Esophagus muscularis mucosa (tissue), 4 donors: ENCODE measurements at regions not wholly inside any gene's neighbourhood (a gene's known extent, or its start where the extent isn't known, plus 50 kb on each side); places are given as distances from the start of the nearest gene placed in this dataset.

Experiments
- DNase-seq: peaks from one replicate; pipeline ENCODE4 v3.0.0-alpha.2; 2017; ENCODE audit errors: extremely low spot score
- H3K27ac ChIP-seq, 4 donors: fragments of 200-600 bp; sonication (generic); replicated peaks in 1 of 4; 1 replicate in 3 of 4; 2 replicates in 1 of 4; pipeline ENCODE4 v1.5.1; 2016 to 2019; ENCODE audit warnings: mild to moderate bottlenecking in 1 of 4
- H3K27me3 ChIP-seq, 4 donors: fragments of 200-600 bp; sonication (generic); one replicate each; pipeline versions ENCODE4 v1.5.1 to v1.6.0; 2016 to 2019
- H3K36me3 ChIP-seq, 4 donors: fragments of 200-600 bp; sonication (generic); one replicate each; pipeline ENCODE4 v1.5.1; 2016 to 2019
- H3K4me1 ChIP-seq, 4 donors: fragments of 200-600 bp; sonication (generic); one replicate each; pipeline ENCODE4 v1.5.1; 2016 to 2019
- H3K4me3 ChIP-seq, 4 donors: fragments of 200-600 bp; sonication (generic); 1 replicate in 2 of 4; 2 replicates in 2 of 4; pipeline ENCODE4 v1.5.1; 2016 to 2019; ENCODE audit warnings: mild to moderate bottlenecking in 4 of 4, moderate library complexity in 1 of 4
- H3K9me3 ChIP-seq, 4 donors: fragments of 200-600 bp; sonication (generic); 1 replicate in 3 of 4; 2 replicates in 1 of 4; pipeline ENCODE4 v1.5.1; 2016 to 2019
- CTCF ChIP-seq, 3 experiments: fragments of 200-600 bp in 2 of 3; fragments of 450-650 bp in 1 of 3; sonication (generic) in 2 of 3; IDR thresholded peaks; one replicate each; pipeline ENCODE4 v1.5.1; 2017 to 2019; ENCODE audit warnings: antibody characterized with exemption in 3 of 3, mild to moderate bottlenecking in 2 of 3, moderate library complexity in 1 of 3
- EP300 ChIP-seq: sonication (generic); formaldehyde crosslinking; IDR thresholded peaks from one replicate; pipeline ENCODE4 v1.6.1; 2017; ENCODE audit warnings: antibody characterized with exemption
- POLR2A ChIP-seq: fragments of 450-650 bp; IDR thresholded peaks from one replicate; pipeline ENCODE4 v1.6.1; 2017; ENCODE audit warnings: antibody characterized with exemption, moderate library complexity, mild to moderate bottlenecking, low read depth
- POLR2AphosphoS5 ChIP-seq, 2 donors: sonication (generic); formaldehyde crosslinking; IDR thresholded peaks; one replicate each; pipeline ENCODE4 v1.6.1; 2017; ENCODE audit warnings: antibody characterized with exemption in 2 of 2
- WGBS: methylation state at CpG from one replicate; pipeline ENCODE4 v1.1.5; 2018; 5-methylcytosine and 5-hydroxymethylcytosine counted together
- intact Hi-C: fragments of 100-400 bp; cut with DNase I; formaldehyde crosslinking; loops from one replicate; pipeline ENCODE4 v1.15.1; 2023

GRCh38 chr4:186901850-186902249 lies 178.2 kb upstream of the FAT1 start:
- H3K27me3 ChIP-seq = no peaks in the 10 kb centered on the region
- no peaks in the 10 kb centered on the region for H3K36me3 ChIP-seq
- no peaks in the 10 kb centered on the region for H3K9me3 ChIP-seq
- TF ChIP-seq CTCF (IDR thresholded peaks at IDR 0.05) (no peak), POLR2AphosphoS5 (IDR thresholded peaks at IDR 0.05) (no peak), EP300 (no peak), POLR2A (no peak)
- intact Hi-C loops = no loop called here
- H3K27ac ChIP-seq = no peak overlapping the region
- 57% methylated on average over 3 of the region's 3 CpGs for WGBS
- H3K4me1 ChIP-seq = peaks cover 0 to 16% (median 4%) of the 10 kb centered on the region in 4 donors
- H3K4me3 ChIP-seq = no peak overlapping the region
- DNase-seq = peak; percentile 37

- DNase-seq = peak; percentile 45
- Histone ChIP-seq H3K4me1 (peaks cover 0 to 16% (median 4%) of the 10 kb centered on the region in 4 donors), H3K27me3 (no peaks in the 10 kb centered on the region), H3K36me3 (no peaks in the 10 kb centered on the region), H3K9me3 (no peaks in the 10 kb centered on the region), H3K27ac (no peak overlapping the region), H3K4me3 (no peak overlapping the region)
- intact Hi-C loops = no loop called here
- 62% methylated on average over 4 of the region's 4 CpGs for WGBS
- TF ChIP-seq CTCF (IDR thresholded peaks at IDR 0.05) (no peak), EP300 (no peak), POLR2A (no peak), POLR2AphosphoS5 (IDR thresholded peaks at IDR 0.05) (no peak)
These were observed 178.7 kb upstream of the FAT1 start for GRCh38 chr4:186902361-186902760.

- H3K27ac ChIP-seq = no peak overlapping the region
- no peaks in the 10 kb centered on the region for H3K27me3 ChIP-seq
- H3K4me3 ChIP-seq = no peak overlapping the region
- no peaks in the 10 kb centered on the region for H3K36me3 ChIP-seq
- TF ChIP-seq POLR2A (no peak), EP300 (no peak), CTCF (IDR thresholded peaks at IDR 0.05) (no peak), POLR2AphosphoS5 (IDR thresholded peaks at IDR 0.05) (no peak)
- H3K4me1 ChIP-seq = peaks cover 0 to 16% (median 4%) of the 10 kb centered on the region in 4 donors
- WGBS = 36% methylated on average over 2 of the region's 2 CpGs
- intact Hi-C loops = no loop called here
- no peaks in the 10 kb centered on the region for H3K9me3 ChIP-seq
- no peak for DNase-seq
These were observed 180.4 kb upstream of the FAT1 start for GRCh38 chr4:186904101-186904500.

- no peak for DNase-seq
- no peaks in the 10 kb centered on the region for H3K36me3 ChIP-seq
- peaks cover 0 to 10% (median 4%) of the 10 kb centered on the region in 4 donors for H3K4me1 ChIP-seq
- WGBS = 87% methylated on average over 12 of the region's 12 CpGs
- intact Hi-C loops = no loop called here
- H3K4me3 ChIP-seq = no peak overlapping the region
- no peak for TF ChIP-seq POLR2A
- TF ChIP-seq POLR2AphosphoS5 (IDR thresholded peaks at IDR 0.05) = no peak
- TF ChIP-seq EP300 = no peak
- TF ChIP-seq CTCF (IDR thresholded peaks at IDR 0.05) = no peak
- H3K27me3 ChIP-seq = no peaks in the 10 kb centered on the region
- H3K9me3 ChIP-seq = no peaks in the 10 kb centered on the region
- H3K27ac ChIP-seq = no peak overlapping the region
These were observed 183.1 kb upstream of the FAT1 start for GRCh38 chr4:186906722-186907121.

GRCh38 chr4:186910385-186910784 lies 186.7 kb upstream of the FAT1 start:
- TF ChIP-seq POLR2A (no peak), CTCF (IDR thresholded peaks at IDR 0.05) (no peak), EP300 (no peak), POLR2AphosphoS5 (IDR thresholded peaks at IDR 0.05) (no peak)
- intact Hi-C loops = no loop called here
- no peak overlapping the region for H3K27ac ChIP-seq
- no peaks in the 10 kb centered on the region for H3K9me3 ChIP-seq
- WGBS = 90% methylated on average over 1 of the region's 1 CpG
- no peak overlapping the region for H3K4me3 ChIP-seq
- no peaks in the 10 kb centered on the region for H3K36me3 ChIP-seq
- no peaks in the 10 kb centered on the region for H3K4me1 ChIP-seq
- DNase-seq = peak; percentile 29
- H3K27me3 ChIP-seq = no peaks in the 10 kb centered on the region
